Fibroblast of skin of back (primary cell): ENCODE measurements at regions not wholly inside any gene's neighbourhood (a gene's known extent, or its start where the extent isn't known, plus 50 kb on each side); places are given as distances from the start of the nearest gene placed in this dataset.

Source experiments
- DNase-seq: peaks from one replicate; pipeline ENCODE4 v3.0.0-alpha.2; 2013

DNA sequence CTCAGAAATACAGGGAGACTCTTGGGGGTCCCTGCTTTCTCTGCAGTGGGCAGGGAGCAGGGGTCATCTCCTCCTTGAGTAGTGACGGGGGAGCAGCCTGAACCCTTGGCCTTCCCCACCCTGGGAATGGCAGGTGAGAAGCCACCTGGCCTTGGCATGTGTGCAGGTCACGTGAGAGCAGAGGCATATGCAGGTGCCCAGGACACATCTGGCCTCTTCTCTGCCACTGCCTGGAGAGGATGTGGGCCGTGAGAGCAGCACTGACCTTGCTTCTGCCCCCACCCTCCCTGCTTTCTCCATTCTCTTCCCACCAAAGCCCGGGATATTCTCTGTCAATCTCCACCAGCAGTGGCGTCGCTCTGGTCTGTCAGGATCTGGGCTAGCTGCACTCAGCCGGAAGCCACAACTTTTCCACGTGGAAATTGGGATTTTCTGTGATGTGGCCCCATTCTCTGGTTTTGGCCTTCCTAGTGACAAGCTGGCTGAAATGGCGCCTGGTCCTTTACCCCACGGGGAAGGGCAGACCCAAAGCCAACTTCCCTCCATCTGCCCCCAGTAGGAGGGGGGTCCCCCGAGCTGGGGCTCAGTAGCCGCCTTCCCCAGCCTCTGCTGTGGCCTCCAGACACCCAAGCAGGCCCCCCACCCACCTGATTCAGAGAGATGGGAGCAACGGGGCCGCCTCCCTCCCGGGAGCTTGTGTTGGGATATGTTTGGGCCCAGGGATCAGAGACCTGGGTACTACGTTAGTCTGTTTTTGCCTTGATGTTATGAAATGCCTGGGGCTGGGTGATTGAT lies 70.4 kb upstream of the FCN1 start:
- DNase-seq = no peak

DNA sequence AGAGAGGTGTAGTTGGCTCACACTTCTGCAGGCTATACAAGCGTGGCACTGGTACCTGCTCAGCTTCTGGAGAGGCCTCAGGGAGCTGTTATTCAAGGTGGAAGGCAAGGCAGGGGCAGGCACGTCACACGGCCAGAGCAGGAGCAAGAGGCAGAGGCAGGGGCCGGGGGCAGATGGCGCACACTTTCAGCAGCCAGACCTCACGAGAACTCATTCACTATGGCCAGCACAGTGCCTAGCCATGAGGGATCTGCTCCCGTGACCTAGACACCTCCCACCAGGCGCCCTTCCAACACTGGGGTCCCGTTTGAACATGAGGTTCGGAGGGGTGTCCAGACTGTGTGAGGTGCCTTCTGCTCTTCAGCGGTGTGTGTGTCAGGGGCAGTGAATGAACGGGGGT lies 71.0 kb upstream of the FCN1 start:
- no peak for DNase-seq

DNA sequence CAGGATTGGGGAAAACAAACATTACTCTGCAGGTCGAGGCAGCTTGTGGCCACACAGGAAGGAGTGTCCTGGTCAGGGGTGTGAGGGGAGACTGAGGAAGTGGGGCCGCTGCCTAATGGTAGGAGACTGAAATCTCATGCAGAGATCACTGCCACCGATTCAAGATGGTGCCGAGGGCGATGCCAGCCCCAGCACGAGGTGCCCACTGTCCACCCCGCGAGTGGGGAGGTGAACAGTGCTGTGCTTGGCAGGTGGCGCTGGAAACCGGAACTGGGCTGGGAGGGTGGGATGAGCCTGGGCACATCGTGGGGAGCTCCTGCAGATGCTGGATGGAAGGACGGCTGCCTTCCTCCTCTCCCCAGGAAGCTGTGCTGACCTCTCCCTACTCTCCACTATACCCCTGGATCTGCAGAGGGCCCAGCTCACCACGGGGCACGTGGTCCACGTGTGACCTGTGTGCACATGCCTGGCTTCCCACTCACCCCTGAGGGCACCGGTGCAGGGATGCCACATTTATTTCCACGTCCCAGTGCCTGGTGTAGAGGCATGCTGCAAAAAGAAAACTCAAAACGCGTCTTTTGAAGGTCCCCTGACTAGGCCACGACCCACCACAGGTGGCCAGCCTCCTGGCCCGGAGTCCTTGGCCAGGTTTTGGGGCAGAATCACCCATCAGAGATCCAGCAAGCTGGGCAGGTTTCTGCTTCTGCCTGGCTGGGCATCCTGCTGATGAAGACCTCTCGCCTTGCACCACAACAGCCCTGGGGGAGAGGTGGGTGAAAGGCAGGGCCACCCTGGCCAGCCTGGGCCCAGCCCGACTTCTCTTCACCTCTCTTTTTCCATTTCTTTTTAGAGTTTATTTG lies 71.7 kb upstream of the FCN1 start:
- DNase-seq = no peak

DNA sequence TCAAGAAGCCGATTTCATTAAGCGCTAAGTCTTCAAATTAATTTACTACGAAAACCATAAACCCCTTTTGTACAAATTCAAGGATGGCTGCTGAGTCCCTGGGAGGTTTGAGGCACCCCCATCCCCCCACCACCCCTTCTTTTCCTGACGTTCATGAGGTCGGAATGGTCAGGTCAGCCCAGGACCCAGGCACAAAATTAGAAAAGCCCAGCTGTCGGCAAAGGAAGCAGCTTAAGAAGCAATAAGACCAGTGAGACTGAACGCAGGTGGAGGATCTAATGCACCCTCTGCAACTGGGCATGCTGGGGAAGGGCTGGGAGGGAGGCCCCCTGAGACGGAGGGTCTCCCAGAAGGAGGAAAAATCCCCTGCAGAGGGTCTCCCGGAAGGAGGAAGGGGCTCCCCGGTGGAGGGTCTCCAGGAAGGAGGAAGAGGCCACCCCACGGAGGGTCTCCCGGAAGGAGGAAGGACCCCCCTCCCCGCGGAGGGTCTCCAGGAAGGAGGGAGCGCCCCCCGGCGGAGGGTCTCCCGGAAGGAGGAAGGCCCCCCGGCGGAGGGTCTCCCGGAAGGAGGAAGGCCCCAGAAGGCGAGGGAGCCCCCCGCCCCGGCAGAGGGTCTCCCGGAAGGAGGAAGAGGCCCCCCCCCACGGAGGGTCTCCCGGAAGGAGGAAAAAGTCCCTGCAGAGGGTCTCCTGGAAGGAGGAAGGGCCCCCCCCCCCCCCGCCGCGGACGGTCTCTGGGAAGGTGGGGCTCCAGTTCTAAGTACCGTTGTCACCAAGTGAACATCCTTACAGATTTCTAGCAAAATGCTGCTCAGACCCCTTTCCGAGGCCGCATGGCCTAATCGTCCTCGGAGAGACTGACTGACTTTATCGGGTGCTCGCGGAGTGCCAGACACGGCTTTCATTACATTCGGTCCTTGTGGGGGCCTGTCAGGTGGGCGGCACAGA lies 74.4 kb upstream of the FCN1 start:
- no peak for DNase-seq

DNA sequence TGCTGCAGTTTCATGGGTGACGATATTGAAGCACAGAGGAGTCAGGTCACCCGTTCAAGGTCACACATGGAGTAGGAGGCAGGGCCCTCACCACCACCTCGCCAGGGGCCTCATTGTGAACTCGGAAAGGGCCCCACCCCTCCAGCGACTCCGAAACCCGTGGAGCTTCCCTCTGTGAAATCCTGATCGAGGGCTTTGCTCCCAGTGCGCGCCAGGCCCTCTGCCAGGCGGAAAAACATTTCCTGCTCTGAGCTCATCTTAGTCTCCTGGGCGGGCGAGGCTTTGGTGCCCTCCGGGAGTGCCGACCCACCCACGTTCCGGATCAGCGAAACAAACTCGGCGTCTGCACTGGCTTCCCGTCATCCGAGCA lies 75.0 kb upstream of the FCN1 start:
- DNase-seq = no peak

DNA sequence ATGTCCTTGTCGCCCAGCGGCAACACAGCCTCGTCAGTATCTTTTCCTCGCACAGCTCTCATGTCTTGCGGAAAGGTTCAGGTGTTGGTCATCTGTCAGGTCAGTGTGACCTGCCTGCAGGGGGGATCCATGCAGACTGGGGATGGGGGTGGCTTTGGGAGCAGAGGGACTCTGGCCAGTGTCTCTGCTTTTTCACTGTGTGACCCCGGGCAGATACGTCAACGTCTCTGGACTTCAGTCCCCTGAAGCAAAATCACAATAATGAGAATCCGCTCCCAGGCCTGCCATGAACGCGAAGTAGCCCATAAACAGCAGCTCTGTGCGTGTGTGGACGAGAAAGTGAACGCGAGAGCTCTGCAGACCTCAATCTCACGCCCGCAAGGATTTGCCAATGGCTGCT lies 75.7 kb upstream of the FCN1 start:
- no peak for DNase-seq

DNA sequence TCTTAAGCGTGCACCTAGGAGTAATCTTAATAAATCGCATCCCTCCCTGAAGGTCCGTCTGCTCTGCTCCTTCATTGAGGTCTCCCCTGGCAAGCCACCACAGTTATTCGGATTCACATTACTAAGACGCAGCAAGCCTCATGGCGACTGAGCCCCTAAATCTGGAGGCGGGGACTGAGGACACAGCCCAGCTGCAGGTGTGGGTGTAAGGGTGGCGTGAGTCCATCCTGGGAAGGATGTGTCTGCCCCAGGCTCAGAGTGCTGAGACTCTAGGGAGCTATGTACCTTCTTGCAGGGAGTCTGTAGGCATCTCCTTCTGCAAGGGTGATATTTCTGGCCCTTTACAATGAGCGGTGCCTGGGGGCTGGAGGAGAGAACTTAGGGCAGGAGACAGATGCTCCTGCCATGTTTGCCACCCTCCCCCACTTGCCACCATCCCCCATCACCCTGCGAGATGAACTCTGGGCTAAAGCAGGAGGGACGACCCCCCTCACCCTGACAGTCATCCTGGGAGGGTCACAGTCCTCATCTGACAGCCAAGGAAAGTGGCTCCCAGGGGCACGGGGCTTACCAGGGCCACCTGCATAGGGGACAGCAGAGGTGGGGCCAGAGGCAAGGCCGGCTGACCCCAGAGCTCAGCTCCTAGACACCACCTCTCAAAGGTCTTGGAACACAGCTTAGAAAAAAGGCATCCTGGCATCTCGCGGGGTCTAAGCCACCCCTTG lies 76.4 kb upstream of the FCN1 start:
- DNase-seq = no peak

DNA sequence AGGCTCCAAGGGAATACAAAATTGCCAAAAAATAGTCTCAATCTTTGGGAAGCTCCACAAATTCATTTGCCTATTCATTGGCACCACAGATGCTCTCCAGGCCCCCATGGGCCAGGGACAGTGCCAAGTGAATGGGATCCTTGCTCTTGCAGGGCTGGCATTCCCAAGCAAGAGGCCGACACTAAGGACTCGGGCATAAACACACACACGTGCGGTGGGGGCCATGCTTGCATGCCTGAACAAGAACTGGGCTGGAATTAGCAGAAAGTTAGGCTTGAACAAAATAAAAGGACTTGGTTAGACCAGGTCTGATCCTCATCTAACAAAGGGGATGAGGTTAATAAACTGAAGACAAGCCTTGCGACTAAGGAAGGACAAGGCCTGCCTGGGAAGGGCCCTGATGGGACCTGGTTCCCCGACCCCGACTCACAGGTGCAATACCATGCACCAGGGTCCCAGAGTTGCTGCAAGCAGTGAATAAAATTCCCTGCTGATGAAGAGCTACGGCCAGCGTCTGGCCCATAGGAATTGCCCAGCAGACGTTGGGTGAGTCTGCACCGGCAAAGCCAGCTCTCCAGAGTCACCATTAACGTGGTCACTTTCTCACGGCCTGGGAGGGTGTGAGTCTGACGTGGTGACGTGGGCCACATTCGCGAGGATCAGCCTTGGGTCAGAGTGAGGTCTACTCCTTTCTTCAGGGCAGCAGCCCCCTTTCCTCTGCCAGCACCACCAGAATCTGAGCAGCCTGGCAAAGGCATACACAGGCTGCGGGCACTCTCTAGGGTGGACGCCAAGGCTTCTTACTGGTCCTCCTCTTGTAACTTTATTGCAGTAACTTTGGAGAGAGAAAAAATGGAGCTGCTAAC lies 77.4 kb upstream of the FCN1 start:
- no peak for DNase-seq

DNA sequence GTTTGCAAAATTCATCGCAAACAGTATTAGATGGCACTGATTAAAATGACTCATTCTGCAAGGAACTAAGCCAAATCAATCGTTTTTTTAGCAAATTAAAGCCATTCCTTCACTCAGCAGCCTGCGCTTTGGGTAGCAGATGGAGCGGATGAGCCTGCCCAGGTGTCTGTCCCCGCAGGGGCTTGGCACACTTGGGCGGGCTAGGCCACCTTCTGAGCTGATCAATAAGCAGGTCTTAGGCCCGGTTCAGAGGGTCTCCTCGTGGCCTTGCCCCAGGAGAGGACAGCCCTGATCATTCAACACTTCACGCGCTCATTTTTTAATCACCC lies 78.0 kb upstream of the FCN1 start:
- no peak for DNase-seq

DNA sequence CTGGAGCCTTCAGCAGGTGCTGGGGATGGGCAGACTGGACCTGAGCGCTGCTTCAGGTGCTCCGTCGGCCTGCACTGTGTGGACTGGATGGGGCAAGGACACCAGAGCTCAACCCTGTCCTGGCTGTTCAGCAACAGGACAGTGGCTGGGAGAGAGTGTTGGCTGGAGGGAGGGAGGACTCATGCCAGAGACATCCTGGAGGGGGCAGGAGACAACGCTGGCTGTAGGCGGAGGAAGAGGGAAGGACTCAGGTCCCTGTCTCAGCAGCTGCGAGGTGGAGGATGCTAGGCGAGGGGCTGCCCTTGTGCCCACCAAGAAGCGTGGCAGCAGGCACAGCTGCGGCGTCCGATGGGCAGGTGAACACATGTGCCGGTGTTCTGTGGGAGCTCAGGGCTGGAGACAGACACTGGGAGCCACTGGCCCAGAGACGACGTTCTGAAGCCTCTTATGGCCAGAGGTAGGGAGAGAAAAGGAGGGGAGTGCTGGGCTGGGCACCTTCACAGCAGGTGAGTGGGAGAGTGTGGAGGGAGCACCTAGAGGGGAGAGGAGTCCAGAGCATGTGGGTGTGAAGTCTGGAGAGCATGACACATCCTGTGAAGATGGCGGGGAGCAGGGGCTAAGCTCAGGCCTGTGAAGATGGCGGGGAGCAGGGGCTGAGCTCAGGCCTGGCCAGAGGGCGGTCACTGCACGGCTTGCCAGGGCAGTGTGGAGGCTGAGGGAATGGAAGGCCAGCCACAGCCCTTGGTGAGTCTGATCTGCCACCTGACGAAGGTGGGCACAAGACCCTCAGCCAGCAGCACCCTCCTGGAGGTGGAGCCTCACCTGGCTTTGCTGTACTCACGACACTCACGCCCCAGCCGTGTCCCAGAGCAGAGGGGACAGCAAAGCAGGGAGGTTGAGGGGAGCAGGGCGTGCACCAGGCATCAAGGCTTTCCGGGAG lies 79.1 kb upstream of the FCN1 start:
- DNase-seq = no peak

DNA sequence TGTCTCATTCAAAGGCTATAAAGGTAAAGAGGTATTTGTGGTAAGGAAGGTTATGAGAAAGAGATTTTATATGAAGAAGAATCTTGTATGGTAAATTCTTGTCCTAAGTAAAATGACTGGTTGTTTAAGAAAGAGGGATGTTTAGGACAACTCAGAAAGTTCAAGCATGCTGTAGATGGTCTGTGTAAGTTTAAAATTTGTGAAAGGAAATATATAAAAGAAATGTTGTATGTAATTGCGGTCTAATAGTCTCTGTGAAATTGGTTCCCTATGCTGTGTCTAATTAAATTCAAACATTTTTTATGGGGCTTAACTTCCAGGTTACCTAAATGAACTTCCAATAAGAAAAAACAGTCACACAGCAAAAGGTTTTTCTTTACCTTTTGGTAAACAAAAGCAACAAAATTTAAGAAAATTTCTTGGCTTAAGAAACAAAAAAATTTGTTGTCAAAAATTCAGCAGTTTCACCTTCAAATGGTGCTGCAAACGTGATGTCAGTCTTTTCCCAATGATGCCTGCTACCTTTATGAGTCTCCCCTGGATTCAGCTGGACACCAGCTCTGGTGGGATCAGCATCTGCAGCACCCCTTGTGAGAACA lies 83.0 kb upstream of the FCN1 start:
- DNase-seq = no peak

DNA sequence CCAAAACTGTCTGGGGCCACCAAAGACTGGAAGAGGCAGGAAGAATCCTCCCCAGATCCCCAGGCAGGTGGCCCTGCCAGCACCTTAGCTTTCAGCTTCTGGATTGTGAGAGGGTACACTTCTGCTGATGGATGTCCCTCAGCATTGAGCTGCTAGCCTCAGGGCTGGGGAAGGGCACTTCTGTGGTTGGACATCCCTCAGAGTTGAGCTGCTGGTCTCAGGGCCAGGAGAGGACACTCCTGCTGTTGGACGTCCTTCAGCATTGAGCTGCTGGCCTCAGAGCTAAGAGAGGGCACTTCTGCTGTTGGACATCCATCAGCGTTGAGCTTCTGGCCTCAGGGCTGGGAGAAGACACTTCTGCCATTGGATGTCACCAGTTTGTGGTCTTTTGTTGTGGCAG lies 83.8 kb upstream of the FCN1 start:
- no peak for DNase-seq

DNA sequence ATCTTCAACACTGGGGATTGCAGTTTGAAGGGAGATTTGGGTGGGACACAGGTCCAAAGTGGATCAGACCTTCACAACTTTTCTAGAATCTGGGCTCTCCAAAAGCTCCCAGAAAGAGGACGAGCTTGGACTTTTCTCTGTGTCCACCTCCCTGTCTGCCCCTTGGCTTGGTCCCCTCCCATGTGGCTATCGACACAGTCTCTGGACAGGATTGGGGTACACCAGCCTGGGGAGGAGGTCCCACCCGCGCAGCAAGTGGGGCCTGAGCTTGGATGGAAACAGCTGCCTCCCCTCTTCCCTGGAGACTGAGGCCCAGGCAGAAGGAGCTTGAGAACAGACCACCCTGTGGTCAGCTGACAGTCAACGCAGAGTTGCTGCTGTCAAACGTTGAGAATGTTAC lies 84.6 kb upstream of the FCN1 start:
- DNase-seq = no peak

DNA sequence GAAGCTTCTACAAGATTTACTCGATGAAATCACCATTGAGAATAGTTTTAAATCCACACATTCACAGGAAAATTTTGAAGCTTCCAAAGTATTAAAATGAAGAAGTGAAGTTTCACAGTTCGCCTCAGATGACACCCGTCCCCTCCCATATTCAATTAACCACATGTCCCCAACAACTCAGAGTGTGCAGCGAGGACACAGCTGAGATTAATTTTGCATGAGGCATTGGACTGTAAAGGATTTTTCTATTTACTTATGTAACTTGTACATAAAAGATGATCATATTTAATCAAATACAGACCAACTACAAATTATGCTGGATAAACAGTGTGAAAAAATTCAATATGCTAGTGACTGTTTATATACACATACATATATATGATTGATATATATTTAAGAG lies 84.7 kb upstream of the OLFM1 start:
- DNase-seq = no peak

DNA sequence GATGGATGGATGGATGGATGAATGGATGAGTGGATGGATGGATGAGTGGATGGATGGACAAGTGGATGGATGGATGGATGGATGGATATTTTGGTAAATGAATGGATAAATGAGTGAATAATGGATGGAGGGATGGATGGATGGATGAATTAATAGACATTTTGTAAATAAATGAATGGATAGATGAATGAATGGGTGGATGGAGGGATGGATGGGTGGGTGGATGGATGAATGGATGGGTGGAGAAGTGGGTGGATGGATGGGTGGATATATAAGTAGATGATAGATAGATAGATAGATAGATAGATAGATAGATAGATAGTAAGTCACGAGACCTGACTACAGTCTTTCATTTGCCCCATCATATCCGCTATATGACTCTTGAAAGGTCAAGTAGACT lies 82.7 kb upstream of the OLFM1 start:
- DNase-seq = no peak

DNA sequence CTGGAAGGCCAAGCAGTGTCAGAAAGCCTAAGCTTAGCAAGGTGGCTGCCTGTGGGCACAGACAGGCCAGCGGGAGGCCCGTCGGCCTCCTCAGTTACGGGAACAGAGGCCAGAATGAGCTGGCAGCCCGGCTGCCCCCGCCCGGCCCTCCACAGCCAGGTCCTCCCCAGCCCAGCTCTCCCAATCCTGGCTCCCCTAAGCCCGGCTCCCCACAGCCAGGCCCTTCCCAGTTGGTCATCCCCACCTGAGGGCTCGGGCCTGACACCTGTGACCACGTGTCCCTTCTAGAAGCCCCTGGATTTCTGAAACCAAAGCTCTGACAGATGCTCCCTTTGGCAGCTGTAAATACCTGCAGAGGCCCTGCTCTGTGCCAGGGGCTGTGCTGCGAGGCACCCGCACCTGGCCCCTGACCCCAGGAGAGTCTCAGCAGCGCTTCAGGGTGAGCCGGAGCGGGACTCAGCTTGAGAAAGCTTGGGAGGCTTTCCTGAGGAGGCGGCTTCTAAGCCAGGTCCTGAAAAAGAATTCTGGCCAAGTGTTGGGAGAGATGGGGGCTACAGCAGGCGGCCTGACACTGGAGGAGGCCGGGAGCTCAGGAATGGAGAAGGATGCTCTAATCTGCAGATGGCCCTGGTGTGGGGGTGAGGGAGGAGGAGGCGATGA lies 80.4 kb upstream of the OLFM1 start:
- DNase-seq = no peak

DNA sequence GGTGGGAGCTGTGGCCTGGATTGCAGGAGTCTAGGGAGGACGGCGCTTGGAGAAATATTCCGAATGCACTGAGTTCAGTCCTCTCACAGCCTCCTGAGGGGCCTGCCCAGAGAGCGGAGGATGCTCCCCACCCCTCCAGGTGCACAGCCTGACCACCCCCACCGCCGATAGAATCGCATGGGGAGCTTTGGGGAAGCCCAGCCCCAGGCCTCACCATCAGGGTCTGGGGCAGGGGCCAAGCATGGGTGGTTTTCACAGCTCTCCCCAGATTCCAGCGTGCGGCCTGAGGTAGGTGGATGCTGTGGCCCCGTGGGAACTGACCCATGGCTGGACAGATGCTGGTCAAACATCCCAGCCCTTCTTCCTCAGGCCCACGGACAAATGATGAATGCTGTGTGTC lies 79.9 kb upstream of the OLFM1 start:
- DNase-seq = no peak

DNA sequence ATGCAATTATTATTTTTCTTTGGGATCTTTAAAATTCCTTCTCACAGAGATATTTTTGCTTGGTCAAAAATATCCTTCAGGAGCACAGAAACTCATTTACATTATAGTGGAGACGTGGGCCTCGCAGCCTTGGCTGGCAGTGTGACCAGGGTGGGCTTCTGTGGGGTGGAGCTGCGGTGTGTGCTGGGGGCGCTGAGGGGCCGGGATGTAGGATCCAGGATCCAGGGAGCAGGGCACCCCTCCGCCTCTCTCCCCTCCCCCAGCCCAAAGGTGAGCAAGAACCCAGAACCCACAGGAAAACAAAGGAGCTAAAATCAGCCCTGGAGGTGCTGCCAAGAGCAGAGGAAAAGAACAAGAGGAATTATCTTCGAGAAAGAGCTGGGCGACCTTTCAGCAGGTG lies 79.1 kb upstream of the OLFM1 start:
- DNase-seq = no peak

DNA sequence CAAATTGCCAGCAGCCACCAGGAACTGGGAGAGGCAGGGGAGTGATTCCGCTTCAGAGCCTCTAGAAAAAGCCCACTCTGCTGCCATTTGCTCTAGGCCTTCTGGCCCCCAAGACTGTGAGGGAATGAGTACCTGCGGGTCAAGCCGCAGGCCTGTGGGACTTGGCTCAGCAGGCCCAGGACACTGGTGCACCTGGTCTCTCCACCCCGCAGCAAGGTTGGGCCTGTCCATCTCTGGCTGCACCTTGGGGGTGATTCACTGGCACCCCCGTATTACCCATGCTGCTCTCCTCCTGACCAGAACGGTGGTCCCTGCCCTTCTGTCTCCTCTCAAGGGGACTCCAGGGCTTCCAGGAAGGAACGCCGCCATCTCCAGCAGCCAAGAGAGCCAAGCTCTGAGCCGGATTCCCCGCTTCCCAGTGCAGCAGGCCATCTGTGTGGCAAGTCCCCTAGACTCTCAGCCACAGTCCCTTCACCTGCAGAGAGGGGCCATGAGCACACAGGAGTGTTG lies 78.4 kb upstream of the OLFM1 start:
- DNase-seq = no peak
